Stomach (tissue), 4 donors: ENCODE measurements at regions not wholly inside any gene's neighbourhood (a gene's known extent, or its start where the extent isn't known, plus 50 kb on each side); places are given as distances from the start of the nearest gene placed in this dataset.

Source experiments
- CTCF ChIP-seq, 7 experiments: fragments of 450-650 bp in 4 of 7; fragments of 200-600 bp in 3 of 7; sonication (generic) in 3 of 7; IDR thresholded peaks; one replicate each; pipeline ENCODE4 v1.5.1; 2016 to 2019; ENCODE audit warnings: antibody characterized with exemption in 7 of 7, control low read depth in 2 of 7, mild to moderate bottlenecking in 1 of 7
- EP300 ChIP-seq: sonication (generic); formaldehyde crosslinking; IDR thresholded peaks from one replicate; pipeline ENCODE4 v1.6.1; 2017; ENCODE audit warnings: antibody characterized with exemption
- POLR2A ChIP-seq, 4 donors: fragments of 450-650 bp; IDR thresholded peaks; one replicate each; pipeline ENCODE4 v1.6.1; 2016; ENCODE audit warnings: antibody characterized with exemption in 4 of 4, control low read depth in 2 of 4, mild to moderate bottlenecking in 1 of 4, moderate library complexity in 1 of 4

- no peak for TF ChIP-seq POLR2A (IDR thresholded peaks at IDR 0.05)
- no peak for TF ChIP-seq CTCF (IDR thresholded peaks at IDR 0.05)
- TF ChIP-seq EP300, result no peak
These were observed 1200.2 kb upstream of the CDH6 start for GRCh38 chr5:29993286-29993685.
